GM10266 (cell line): ENCODE measurements at regions not wholly inside any gene's neighbourhood (a gene's known extent, or its start where the extent isn't known, plus 50 kb on each side); places are given as distances from the start of the nearest gene placed in this dataset.
"Not testable (repeated sequence)": the region's sequence is repeated elsewhere in the genome, so short reads cannot be mapped to it uniquely, and the experiment has no call there.

ENCODE experiments used
- DNase-seq: peaks from one replicate; pipeline ENCODE4 v3.0.0; 2012; ENCODE audit errors: extremely low spot score
- CTCF ChIP-seq: IDR thresholded peaks from 2 replicates; pipeline ENCODE4 v1.5.1; 2012; ENCODE audit warnings: mild to moderate bottlenecking, low read depth; ENCODE audit not compliant: control insufficient read depth, insufficient read depth; ENCODE audit errors: missing control alignments

- DNase-seq = no peak
- no peak for TF ChIP-seq CTCF
These were observed 550.2 kb downstream of the ZBBX start for GRCh38 chr3:166829896-166830295.

GRCh38 chr3:166818464-166818863, 561.6 kb downstream of the ZBBX start:
- no peak for TF ChIP-seq CTCF
- DNase-seq = no peak

GRCh38 chr3:166817269-166817668, 562.8 kb downstream of the ZBBX start:
- not testable (repeated sequence) for DNase-seq

- TF ChIP-seq CTCF = no peak
- DNase-seq = no peak
These were observed 569.2 kb downstream of the ZBBX start for GRCh38 chr3:166810741-166811445.

GRCh38 chr3:166809520-166809919, 570.6 kb downstream of the ZBBX start:
- no peak for TF ChIP-seq CTCF
- DNase-seq = no peak

GRCh38 chr3:166788936-166789335, 591.2 kb downstream of the ZBBX start:
- no peak for DNase-seq
- TF ChIP-seq CTCF = no peak

GRCh38 chr3:166785876-166786275, 594.2 kb downstream of the ZBBX start:
- no peak for DNase-seq
- no peak for TF ChIP-seq CTCF

GRCh38 chr3:166783206-166783605, 596.9 kb downstream of the ZBBX start:
- no peak for TF ChIP-seq CTCF
- no peak for DNase-seq
